GM19240 (cell line): ENCODE measurements at regions not wholly inside any gene's neighbourhood (a gene's known extent, or its start where the extent isn't known, plus 50 kb on each side); places are given as distances from the start of the nearest gene placed in this dataset.

Experiments
- DNase-seq: peaks from one replicate; pipeline ENCODE4 v3.0.0; 2011; ENCODE audit warnings: low spot score; ENCODE audit not compliant: insufficient read length

- DNase-seq = no peak
Observed at GRCh38 chr5:40389591-40389990, 290.1 kb upstream of the PTGER4 start.

GRCh38 chr5:40386289-40386688 is 293.4 kb upstream of the PTGER4 start:
- DNase-seq = no peak

GRCh38 chr5:40385544-40385943 is 294.2 kb upstream of the PTGER4 start:
- DNase-seq = no peak

- no peak for DNase-seq
Observed at GRCh38 chr5:40384782-40385390, 294.8 kb upstream of the PTGER4 start.

GRCh38 chr5:40383749-40384651 is 295.7 kb upstream of the PTGER4 start:
- DNase-seq = no peak

- DNase-seq = no peak
Observed at GRCh38 chr5:40381676-40382363, 297.9 kb upstream of the PTGER4 start.

- DNase-seq = no peak
Observed at GRCh38 chr5:40381016-40381415, 298.7 kb upstream of the PTGER4 start.

GRCh38 chr5:40378396-40379177 is 301.1 kb upstream of the PTGER4 start:
- DNase-seq = no peak

- no peak for DNase-seq
Observed at GRCh38 chr5:40376566-40376965, 303.1 kb upstream of the PTGER4 start.

GRCh38 chr5:40374853-40375252 is 304.9 kb upstream of the PTGER4 start:
- no peak for DNase-seq

- no peak for DNase-seq
Observed at GRCh38 chr5:40368200-40368599, 311.5 kb upstream of the PTGER4 start.

GRCh38 chr5:40367255-40367654 is 312.5 kb upstream of the PTGER4 start:
- DNase-seq = no peak

GRCh38 chr5:40365342-40366330 is 314.1 kb upstream of the PTGER4 start:
- no peak for DNase-seq

GRCh38 chr5:40364441-40364840 is 315.3 kb upstream of the PTGER4 start:
- DNase-seq = no peak

- DNase-seq = no peak
Observed at GRCh38 chr5:40361378-40361777, 318.3 kb upstream of the PTGER4 start.

GRCh38 chr5:40360685-40361084 is 319.0 kb upstream of the PTGER4 start:
- no peak for DNase-seq

GRCh38 chr5:40359832-40360231 is 319.9 kb upstream of the PTGER4 start:
- no peak for DNase-seq

GRCh38 chr5:40359093-40359492 is 320.6 kb upstream of the PTGER4 start:
- DNase-seq = no peak

GRCh38 chr5:40356248-40356647 is 323.5 kb upstream of the PTGER4 start:
- DNase-seq = no peak

GRCh38 chr5:40355846-40356245 is 323.9 kb upstream of the PTGER4 start:
- DNase-seq = no peak
